Stimulated activated CD4-positive, alpha-beta T cell treated with anti-CD3 and anti-CD28 coated beads, Interleukin-4, amount 100 ng/mL, for 4 hours (primary cell): ENCODE measurements at regions not wholly inside any gene's neighbourhood (a gene's known extent, or its start where the extent isn't known, plus 50 kb on each side); places are given as distances from the start of the nearest gene placed in this dataset.
"Not testable (repeated sequence)": the region's sequence is repeated elsewhere in the genome, so short reads cannot be mapped to it uniquely, and the experiment has no call there.

Experiments used
- DNase-seq, 2 experiments: peaks; one replicate each; pipeline ENCODE4 v3.0.0-alpha.2; 2020

- DNase-seq, result not testable (repeated sequence)
Measured at GRCh38 chr2:87633287-87633963, 114.5 kb upstream of the PLGLB2 start.

DNA sequence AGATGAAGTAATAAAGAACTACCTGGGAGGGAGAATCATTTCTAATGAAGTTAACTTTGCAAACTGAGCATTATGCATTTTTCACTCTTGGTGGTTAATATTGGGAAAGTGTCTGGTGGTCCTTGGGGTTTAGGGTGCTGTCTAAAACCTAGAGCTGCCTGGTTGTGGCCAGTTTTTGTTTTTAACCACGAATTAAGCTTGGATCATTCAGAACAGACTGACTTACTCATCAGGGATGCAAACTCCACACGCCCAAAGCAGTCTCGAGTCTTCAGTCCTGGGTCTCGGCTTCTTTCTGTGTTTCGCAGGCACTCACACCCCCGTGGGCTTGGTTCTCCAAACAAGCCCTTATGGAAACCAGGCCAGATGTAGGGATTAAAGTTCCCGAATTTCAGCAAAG, 113.8 kb upstream of the PLGLB2 start:
- not testable (repeated sequence) for DNase-seq

GRCh38 chr2:87634971-87635650, 112.8 kb upstream of the PLGLB2 start:
- peak in 1 of 2 experiments; percentile 1 for DNase-seq

- not testable (repeated sequence) for DNase-seq
Measured at GRCh38 chr2:87636246-87636645, 111.6 kb upstream of the PLGLB2 start.

DNA sequence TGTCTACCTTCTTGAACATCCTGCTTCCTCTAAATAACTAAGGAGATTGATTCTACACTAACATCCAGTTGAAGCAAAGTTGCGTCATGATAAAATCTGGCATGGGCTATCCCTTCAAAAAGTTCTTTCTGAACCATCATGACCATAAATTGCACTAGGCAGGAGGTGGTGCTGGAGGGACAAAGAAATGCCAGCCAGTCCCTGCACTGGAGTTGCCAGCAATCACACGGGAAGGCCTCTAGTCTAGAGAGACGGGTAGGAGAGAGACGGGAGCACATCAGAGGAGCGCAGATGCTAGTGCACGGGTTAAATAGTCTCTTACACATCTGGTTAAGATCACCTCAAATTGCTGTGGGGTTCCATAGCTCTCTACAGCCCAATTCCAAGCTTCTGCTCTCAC, 111.2 kb upstream of the PLGLB2 start:
- not testable (repeated sequence) for DNase-seq

- DNase-seq, result not testable (repeated sequence)
Measured at GRCh38 chr2:87637249-87637990, 110.5 kb upstream of the PLGLB2 start.

GRCh38 chr2:87638114-87638807, 109.6 kb upstream of the PLGLB2 start:
- DNase-seq, result not testable (repeated sequence)

DNA sequence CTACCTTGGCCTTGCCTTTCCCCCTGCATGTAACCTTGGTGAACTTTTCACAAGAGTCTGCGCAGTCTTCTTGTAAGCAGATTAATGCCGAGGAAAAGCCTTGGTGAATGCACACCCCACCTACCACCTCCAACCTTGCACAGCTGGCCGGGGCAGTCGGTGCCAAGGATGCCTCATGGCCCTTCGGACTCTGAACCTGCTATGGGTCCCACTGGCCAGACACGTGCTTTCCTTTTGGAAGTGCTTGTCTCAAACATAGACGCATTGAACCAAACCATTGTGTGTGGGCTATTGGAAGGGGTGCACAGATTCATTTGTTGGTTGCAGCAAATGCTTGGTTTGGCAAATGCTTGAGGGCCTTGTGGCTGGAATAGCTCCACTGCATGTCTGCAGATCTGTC, 109.0 kb upstream of the PLGLB2 start:
- DNase-seq, result not testable (repeated sequence)

DNA sequence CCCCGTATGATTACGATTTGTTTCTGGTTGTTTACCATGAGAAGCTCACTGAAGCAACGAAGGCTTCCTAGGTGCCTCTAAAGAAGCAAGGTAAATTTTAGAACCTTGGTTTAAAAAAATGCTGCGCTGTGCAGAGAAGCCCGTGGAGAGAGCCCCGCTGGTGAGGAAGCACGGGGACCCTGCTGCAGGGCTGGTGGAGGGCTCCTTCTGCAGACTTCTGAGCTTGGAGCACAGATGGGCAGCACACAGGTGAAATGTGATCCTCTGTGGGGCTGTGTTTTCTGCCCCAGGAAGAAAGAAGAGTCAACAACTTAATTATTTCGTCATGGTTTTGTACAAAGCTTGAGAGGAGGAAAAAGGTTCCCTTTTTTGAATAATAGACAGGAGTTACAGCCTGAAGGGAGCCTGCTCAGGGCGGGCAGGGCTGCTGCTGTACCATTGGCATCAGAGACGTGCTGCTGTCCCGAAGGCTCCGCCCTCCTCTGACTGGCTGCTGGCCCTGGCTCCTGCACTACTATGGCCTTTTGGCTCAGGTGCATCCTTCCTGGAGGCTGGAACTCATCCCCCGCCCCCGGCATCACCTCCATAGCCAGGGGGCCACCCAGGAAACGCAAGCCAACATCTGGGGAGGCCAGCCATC, 108.0 kb upstream of the PLGLB2 start:
- not testable (repeated sequence) for DNase-seq

- DNase-seq, result not testable (repeated sequence)
Measured at GRCh38 chr2:87640961-87641563, 106.8 kb upstream of the PLGLB2 start.

- not testable (repeated sequence) for DNase-seq
Measured at GRCh38 chr2:87643165-87643564, 104.7 kb upstream of the PLGLB2 start.

DNA sequence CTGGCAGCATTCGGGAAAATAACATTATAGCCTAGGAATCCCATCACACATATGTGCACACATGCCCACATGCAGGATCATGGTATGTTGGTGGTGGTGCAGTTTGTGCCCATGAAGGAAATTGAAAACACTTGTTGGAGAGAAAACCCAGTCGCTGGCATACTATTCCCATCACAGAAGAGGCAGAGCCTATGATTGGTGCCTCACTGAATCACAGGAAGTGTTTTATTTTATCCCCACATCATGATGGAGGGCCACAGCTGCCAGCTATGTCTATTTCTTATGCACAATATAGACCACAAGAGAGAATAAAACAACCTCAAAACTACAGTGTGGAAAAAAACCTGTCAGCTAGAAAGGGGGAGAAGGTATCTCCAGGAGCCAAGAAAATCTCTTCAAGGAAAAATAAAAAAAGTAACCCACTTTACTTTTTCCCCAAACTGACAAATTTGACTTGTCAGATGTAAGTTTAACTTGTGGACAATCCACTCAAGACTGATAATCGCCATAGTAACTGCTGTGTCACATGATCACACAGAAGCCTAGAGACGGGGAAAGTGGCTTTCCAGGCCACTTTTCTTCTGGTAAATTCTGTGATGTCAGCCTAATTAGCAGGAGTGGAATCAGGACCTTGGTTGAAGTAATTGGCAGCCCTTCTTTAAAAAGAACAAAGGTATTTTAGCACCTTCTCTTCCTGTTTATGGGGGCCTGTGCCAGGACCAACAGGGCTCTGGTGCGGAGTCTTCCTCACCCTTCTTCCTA, 100.0 kb upstream of the PLGLB2 start:
- DNase-seq, result not testable (repeated sequence)

GRCh38 chr2:87648815-87649214, 99.1 kb upstream of the PLGLB2 start:
- DNase-seq, result not testable (repeated sequence)

DNA sequence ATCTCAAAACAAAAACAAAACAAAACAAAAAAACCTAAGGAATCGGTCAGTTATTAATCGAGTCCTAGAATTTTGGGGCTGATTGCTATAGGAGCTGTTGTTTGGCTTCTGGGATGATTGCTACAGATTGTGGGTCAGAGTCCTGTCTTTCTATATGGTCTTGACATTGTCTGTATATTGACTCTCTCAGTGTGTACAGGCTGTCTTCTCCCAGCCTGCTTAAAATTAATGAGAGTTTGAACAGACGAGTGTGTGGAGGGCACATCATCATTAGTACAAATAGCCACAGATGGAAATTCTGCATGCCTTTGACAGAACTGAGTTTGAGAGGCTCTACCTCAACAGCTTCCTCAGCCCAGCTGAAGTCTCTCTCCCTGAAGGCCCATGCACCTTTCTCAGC, 98.0 kb upstream of the PLGLB2 start:
- not testable (repeated sequence) for DNase-seq

DNA sequence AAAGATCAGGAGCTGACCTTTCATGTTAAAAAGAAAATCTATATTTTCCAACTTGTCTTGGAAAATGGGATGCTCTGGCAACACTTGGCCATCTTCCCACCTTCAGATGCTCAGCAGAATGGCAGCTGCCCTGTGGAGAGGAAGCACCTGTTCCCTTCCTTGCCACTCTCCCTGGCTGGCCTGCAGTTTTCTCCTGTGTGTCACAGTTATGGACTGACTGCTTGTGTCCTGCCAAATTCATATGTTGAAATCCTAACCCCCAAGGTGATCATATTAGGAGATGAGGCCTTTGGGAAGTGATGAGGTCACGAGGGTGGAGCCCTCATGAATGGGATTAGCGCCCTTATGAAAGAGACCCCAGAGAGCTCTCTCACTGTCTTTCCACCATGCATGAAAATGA, 97.0 kb upstream of the PLGLB2 start:
- DNase-seq, result not testable (repeated sequence)

DNA sequence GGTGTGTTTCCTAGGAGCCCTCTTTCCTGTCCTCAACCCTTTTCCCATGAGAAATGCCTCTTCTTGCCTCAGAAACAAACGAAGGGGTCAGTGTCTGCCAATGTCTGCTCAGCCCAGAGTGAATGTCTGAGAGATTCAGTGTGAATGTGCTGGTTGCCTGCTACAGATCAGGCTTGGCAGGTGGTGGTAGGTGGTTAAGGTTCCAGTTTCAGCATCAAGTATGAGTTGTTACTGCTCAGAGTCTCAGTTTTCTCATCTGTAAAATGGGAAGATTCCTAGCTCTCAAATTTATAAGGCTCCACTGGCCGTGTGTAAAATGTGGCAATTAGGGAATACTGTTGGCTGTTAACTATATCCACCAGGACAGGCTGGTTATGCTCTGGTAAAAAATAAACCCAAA, 96.3 kb upstream of the PLGLB2 start:
- not testable (repeated sequence) for DNase-seq

GRCh38 chr2:87653373-87653772, 94.5 kb upstream of the PLGLB2 start:
- not testable (repeated sequence) for DNase-seq

GRCh38 chr2:87654136-87654814, 93.6 kb upstream of the PLGLB2 start:
- not testable (repeated sequence) for DNase-seq

- DNase-seq, result not testable (repeated sequence)
Measured at GRCh38 chr2:87657915-87658314, 90.0 kb upstream of the PLGLB2 start.

GRCh38 chr2:87658357-87658756, 89.5 kb upstream of the PLGLB2 start:
- DNase-seq, result not testable (repeated sequence)

- not testable (repeated sequence) for DNase-seq
Measured at GRCh38 chr2:87658976-87659375, 88.9 kb upstream of the PLGLB2 start.
